ENCODE measurements at regions not wholly inside any gene's neighbourhood (a gene's known extent, or its start where the extent isn't known, plus 50 kb on each side); places are given as distances from the start of the nearest gene placed in this dataset.

DNA sequence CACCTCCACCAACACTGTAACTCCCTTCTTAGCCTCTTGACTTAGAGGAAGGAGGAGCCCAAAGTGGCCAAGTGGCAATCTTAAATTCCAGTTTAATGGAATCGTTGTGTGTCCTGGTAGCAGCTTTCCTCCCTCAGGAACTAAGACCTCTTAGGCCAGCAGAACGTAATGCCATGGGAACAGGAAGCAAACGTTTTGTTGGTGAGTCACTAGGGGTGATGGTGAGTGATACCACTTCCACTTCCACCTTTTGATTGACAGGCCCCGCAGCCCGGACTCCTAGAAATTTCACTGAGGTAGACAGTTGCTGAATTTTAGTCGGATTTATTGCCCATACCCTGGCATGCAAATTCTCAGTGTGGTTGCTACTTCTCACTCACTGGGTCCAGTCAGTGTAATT lies 94.2 kb upstream of the FBN2 start:
- Histone ChIP-seq H3K27me3 (ENCODE audit: insufficient read depth) (no peaks in the 10 kb centered on the region), H4K20me1 (ENCODE audit: insufficient read depth) (no peaks in the 10 kb centered on the region), H3K9me3 (no peaks in the 10 kb centered on the region), H3K4me2 (no peak overlapping the region), H3F3A (replicated peaks; ENCODE audit: insufficient read depth) (no peaks in the 10 kb centered on the region), H3K27ac (ENCODE audit: low read depth in 2 of 2, low read length in 1 of 2) (no peak overlapping the region), H3K4me1 (ENCODE audit: control insufficient read depth in 1 of 2, insufficient read depth in 2 of 2, low read depth in 1 of 2, low read length in 1 of 2) (no peaks in the 10 kb centered on the region), H3K9me2 (no peaks in the 10 kb centered on the region), H3K36me3 (replicated peaks in 1 of 2; ENCODE audit: control insufficient read depth in 1 of 2, insufficient read depth in 2 of 2, low read length in 1 of 2) (no peaks in the 10 kb centered on the region), H3K79me2 (ENCODE audit: insufficient read depth) (no peaks in the 10 kb centered on the region), H3K9ac (no peak overlapping the region), H2AFZ (ENCODE audit: low read depth) (no peak overlapping the region), H3K4me3 (ENCODE audit: low read depth in 2 of 2, low read length in 1 of 2) (no peak overlapping the region)
- ChIA-PET POLR2A (no interaction called here), CTCF (no interaction called here)
- DNase-seq = no peak
- no peak for TF ChIP-seq CHD2 (IDR thresholded peaks at IDR 0.05; ENCODE audit: low read length, partially characterized antibody)
- no peak for TF ChIP-seq MEF2A (IDR thresholded peaks at IDR 0.05; ENCODE audit: borderline replicate concordance, low read depth)
- no peak for TF ChIP-seq FOXJ3 (CRISPR knock-in tag; IDR thresholded peaks at IDR 0.05)
- no peak for TF ChIP-seq GATA2 (CRISPR knock-in tag; IDR thresholded peaks at IDR 0.05)
- TF ChIP-seq MXI1 (IDR thresholded peaks at IDR 0.05; ENCODE audit: low read depth, low read length) = no peak
- no peak for TF ChIP-seq NFIC (IDR thresholded peaks at IDR 0.05; ENCODE audit: borderline replicate concordance)
- no peak for TF ChIP-seq RAD21 (IDR thresholded peaks at IDR 0.05; ENCODE audit: low read length)
- TF ChIP-seq SMC3 (IDR thresholded peaks at IDR 0.05; ENCODE audit: low read depth, low read length) = no peak
- no peak for TF ChIP-seq JUND (IDR thresholded peaks at IDR 0.05)
- TF ChIP-seq TEAD4 (IDR thresholded peaks at IDR 0.05; ENCODE audit: borderline replicate concordance, insufficient read depth) = no peak
- no peak for TF ChIP-seq RCOR1 (IDR thresholded peaks at IDR 0.05; ENCODE audit: low read length)
- TF ChIP-seq, protein P1, sequence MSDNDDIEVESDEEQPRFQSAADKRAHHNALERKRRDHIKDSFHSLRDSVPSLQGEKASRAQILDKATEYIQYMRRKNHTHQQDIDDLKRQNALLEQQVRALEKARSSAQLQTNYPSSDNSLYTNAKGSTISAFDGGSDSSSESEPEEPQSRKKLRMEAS (IDR thresholded peaks at IDR 0.05; ENCODE audit: low read depth) = no peak
- TF ChIP-seq, protein P2, sequence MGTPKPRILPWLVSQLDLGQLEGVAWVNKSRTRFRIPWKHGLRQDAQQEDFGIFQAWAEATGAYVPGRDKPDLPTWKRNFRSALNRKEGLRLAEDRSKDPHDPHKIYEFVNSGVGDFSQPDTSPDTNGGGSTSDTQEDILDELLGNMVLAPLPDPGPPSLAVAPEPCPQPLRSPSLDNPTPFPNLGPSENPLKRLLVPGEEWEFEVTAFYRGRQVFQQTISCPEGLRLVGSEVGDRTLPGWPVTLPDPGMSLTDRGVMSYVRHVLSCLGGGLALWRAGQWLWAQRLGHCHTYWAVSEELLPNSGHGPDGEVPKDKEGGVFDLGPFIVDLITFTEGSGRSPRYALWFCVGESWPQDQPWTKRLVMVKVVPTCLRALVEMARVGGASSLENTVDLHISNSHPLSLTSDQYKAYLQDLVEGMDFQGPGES (IDR thresholded peaks at IDR 0.05; ENCODE audit: low read depth, low read length) = no peak
- TF ChIP-seq POLR2AphosphoS5 (IDR thresholded peaks at IDR 0.05; ENCODE audit: low read depth, low read length) = no peak
- TF ChIP-seq, protein P3, sequence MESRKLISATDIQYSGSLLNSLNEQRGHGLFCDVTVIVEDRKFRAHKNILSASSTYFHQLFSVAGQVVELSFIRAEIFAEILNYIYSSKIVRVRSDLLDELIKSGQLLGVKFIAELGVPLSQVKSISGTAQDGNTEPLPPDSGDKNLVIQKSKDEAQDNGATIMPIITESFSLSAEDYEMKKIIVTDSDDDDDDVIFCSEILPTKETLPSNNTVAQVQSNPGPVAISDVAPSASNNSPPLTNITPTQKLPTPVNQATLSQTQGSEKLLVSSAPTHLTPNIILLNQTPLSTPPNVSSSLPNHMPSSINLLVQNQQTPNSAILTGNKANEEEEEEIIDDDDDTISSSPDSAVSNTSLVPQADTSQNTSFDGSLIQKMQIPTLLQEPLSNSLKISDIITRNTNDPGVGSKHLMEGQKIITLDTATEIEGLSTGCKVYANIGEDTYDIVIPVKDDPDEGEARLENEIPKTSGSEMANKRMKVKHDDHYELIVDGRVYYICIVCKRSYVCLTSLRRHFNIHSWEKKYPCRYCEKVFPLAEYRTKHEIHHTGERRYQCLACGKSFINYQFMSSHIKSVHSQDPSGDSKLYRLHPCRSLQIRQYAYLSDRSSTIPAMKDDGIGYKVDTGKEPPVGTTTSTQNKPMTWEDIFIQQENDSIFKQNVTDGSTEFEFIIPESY (IDR thresholded peaks at IDR 0.05; ENCODE audit: borderline replicate concordance, low read depth) = no peak
- no peak for TF ChIP-seq EZH2phosphoT487 (IDR thresholded peaks at IDR 0.05; ENCODE audit: borderline replicate concordance, low read depth)
- 3% methylated on average over 5 of the region's 6 CpGs for WGBS (ENCODE audit: low lambda C conversion rate)

DNA sequence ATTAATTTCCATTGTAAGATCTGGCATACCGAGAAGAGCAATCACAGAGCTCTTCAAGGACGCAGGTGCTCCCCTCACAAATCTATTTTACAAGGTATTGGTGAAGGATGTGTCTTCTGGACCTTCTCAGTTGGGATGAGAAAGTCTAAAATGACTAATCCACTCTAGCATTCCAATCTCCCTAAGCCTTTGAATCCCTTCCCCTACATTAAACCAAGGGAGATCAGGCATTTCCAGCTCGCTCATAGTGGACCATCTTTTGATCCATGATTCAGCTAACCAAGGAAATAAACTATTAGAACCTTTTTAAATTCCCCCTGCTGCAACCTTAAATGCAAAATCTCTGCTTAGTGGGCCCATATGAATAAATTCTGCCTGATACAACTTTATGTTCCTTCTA lies 95.9 kb upstream of the FBN2 start:
- POLR2A ChIA-PET = no interaction called here

More for the DNA sequence above, 95.9 kb upstream of the FBN2 start:
- H3K4me2 ChIP-seq = no peak overlapping the region
- no peaks in the 10 kb centered on the region for H3K9me3 ChIP-seq
- no peaks in the 10 kb centered on the region for H3K27me3 ChIP-seq (ENCODE audit: insufficient read depth)
- TF ChIP-seq FOSL2 (IDR thresholded peaks at IDR 0.05; ENCODE audit: borderline replicate concordance, low read depth) (no peak), EP300 (IDR thresholded peaks at IDR 0.05; ENCODE audit: borderline replicate concordance in 1 of 2, low read depth in 1 of 2, low read length in 1 of 2) (no peak), TEAD4 (IDR thresholded peaks at IDR 0.05; ENCODE audit: borderline replicate concordance, insufficient read depth) (no peak), MEF2A (IDR thresholded peaks at IDR 0.05; ENCODE audit: borderline replicate concordance, low read depth) (no peak)
- TF ChIP-seq, protein P4, sequence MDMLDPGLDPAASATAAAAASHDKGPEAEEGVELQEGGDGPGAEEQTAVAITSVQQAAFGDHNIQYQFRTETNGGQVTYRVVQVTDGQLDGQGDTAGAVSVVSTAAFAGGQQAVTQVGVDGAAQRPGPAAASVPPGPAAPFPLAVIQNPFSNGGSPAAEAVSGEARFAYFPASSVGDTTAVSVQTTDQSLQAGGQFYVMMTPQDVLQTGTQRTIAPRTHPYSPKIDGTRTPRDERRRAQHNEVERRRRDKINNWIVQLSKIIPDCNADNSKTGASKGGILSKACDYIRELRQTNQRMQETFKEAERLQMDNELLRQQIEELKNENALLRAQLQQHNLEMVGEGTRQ (IDR thresholded peaks at IDR 0.05; ENCODE audit: borderline replicate concordance, low read depth, low read length) = no peak
- TF ChIP-seq, protein P3 (IDR thresholded peaks at IDR 0.05; ENCODE audit: borderline replicate concordance, low read depth) = no peak
- CTCF ChIA-PET = interaction anchor here (1.3 kb wide), 1 partner anchor 41 kb away, joined by 3 read pairs; no protein-coding TSS in a partner anchor
- 4% methylated on average over 3 of the region's 3 CpGs for WGBS (ENCODE audit: low lambda C conversion rate)
- no peaks in the 10 kb centered on the region for H4K20me1 ChIP-seq (ENCODE audit: insufficient read depth)
- H3F3A ChIP-seq (replicated peaks; ENCODE audit: insufficient read depth) = no peaks in the 10 kb centered on the region
- no peak for DNase-seq
- H3K9me2 ChIP-seq = no peaks in the 10 kb centered on the region
- no peak overlapping the region for H3K27ac ChIP-seq (ENCODE audit: low read depth in 2 of 2, low read length in 1 of 2)
- no peaks in the 10 kb centered on the region for H3K79me2 ChIP-seq (ENCODE audit: insufficient read depth)
- H2AFZ ChIP-seq (ENCODE audit: low read depth) = no peak overlapping the region
- no peak overlapping the region for H3K9ac ChIP-seq
- H3K4me1 ChIP-seq (ENCODE audit: control insufficient read depth in 1 of 2, insufficient read depth in 2 of 2, low read depth in 1 of 2, low read length in 1 of 2) = no peaks in the 10 kb centered on the region
- no peak overlapping the region for H3K4me3 ChIP-seq (ENCODE audit: low read depth in 2 of 2, low read length in 1 of 2)
- H3K36me3 ChIP-seq (replicated peaks in 1 of 2; ENCODE audit: control insufficient read depth in 1 of 2, insufficient read depth in 2 of 2, low read length in 1 of 2) = no peaks in the 10 kb centered on the region
